Gastroesophageal sphincter (tissue), 2 donors: ENCODE measurements at regions not wholly inside any gene's neighbourhood (a gene's known extent, or its start where the extent isn't known, plus 50 kb on each side); places are given as distances from the start of the nearest gene placed in this dataset.

Experiments used
- EP300 ChIP-seq: sonication (generic); formaldehyde crosslinking; IDR thresholded peaks from one replicate; pipeline ENCODE4 v1.6.1; 2017; ENCODE audit warnings: antibody characterized with exemption, mild to moderate bottlenecking
- POLR2AphosphoS5 ChIP-seq: sonication (generic); formaldehyde crosslinking; IDR thresholded peaks from one replicate; pipeline ENCODE4 v1.6.1; 2017; ENCODE audit warnings: antibody characterized with exemption

DNA sequence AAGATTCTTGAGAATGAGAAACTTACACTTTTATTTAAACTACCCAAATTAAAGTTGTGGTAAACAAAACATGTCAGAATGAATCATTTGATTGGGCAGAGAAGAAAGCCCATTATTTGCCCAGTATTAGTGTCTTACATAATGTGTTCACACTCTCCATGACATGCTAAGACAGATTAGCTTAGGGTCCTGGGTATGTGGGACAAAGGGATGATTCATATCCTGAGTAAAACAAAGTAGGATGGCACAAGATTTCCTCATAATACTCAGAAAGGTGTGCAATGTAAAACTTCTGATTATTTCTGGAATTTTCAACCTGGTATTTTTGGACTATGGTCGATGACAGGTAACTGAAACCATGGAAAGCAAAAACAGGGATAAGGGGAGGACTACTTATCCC is 183.9 kb upstream of the POU5F2 start:
- no peak for TF ChIP-seq EP300
- no peak for TF ChIP-seq POLR2AphosphoS5
